GM18517 (cell line): ENCODE measurements at regions not wholly inside any gene's neighbourhood (a gene's known extent, or its start where the extent isn't known, plus 50 kb on each side); places are given as distances from the start of the nearest gene placed in this dataset.

Source experiments
- ATAC-seq: cut with Tn5 transposase; IDR thresholded peaks from one replicate; pipeline ENCODE4 v1.9.1; 2021; ENCODE audit warnings: mild to moderate bottlenecking, moderate library complexity; ENCODE audit not compliant: unreplicated experiment

- no peak for ATAC-seq
Measured at GRCh38 chr5:57540823-57541222, 58.2 kb upstream of the ACTBL2 start.

- no peak for ATAC-seq
Measured at GRCh38 chr5:57539281-57539701, 56.7 kb upstream of the ACTBL2 start.

GRCh38 chr5:57538341-57538955 is 55.8 kb upstream of the ACTBL2 start:
- no peak for ATAC-seq

GRCh38 chr5:57537811-57538210 is 55.2 kb upstream of the ACTBL2 start:
- ATAC-seq: no peak

GRCh38 chr5:57532513-57533497 is 50.2 kb upstream of the ACTBL2 start:
- ATAC-seq: no peak
